Gastrocnemius medialis (tissue), 4 donors: ENCODE measurements at regions not wholly inside any gene's neighbourhood (a gene's known extent, or its start where the extent isn't known, plus 50 kb on each side); places are given as distances from the start of the nearest gene placed in this dataset.

Source experiments
- ATAC-seq, 2 donors: fragments of 150-250 bp; one replicate each; pipeline ENCODE4 v1.9.1; 2016
- DNase-seq, 2 donors: peaks; one replicate each; pipeline ENCODE4 v3.0.0-alpha.2; 2019
- H3K27ac ChIP-seq, 4 donors: fragments of 200-600 bp; sonication (generic); 1 replicate in 1 of 4; 2 replicates in 3 of 4; pipeline ENCODE4 v1.5.1; 2016 to 2018; ENCODE audit warnings: mild to moderate bottlenecking in 2 of 4, moderate library complexity in 1 of 4
- H3K27me3 ChIP-seq, 3 donors: fragments of 200-600 bp; sonication (generic) in 2 of 3; 1 replicate in 1 of 3; 2 replicates in 2 of 3; pipeline versions ENCODE4 v1.5.1 to v1.6.0; 2016 to 2019; ENCODE audit warnings: mild to moderate bottlenecking in 1 of 3, moderate library complexity in 1 of 3
- H3K36me3 ChIP-seq, 2 donors: fragments of 200-600 bp; sonication (generic) in 1 of 2; one replicate each; pipeline ENCODE4 v1.5.1; 2017 to 2018
- H3K4me1 ChIP-seq, 2 donors: fragments of 200-600 bp; sonication (generic) in 1 of 2; one replicate each; pipeline ENCODE4 v1.5.1; 2016 to 2017; ENCODE audit warnings: mild to moderate bottlenecking in 2 of 2
- H3K4me3 ChIP-seq, 4 donors: fragments of 200-600 bp; sonication (generic) in 3 of 4; 1 replicate in 1 of 4; 2 replicates in 3 of 4; pipeline ENCODE4 v1.5.1; 2016 to 2019; ENCODE audit warnings: mild to moderate bottlenecking in 2 of 4
- H3K9me3 ChIP-seq, 3 donors: fragments of 200-600 bp; sonication (generic) in 2 of 3; 1 replicate in 1 of 3; 2 replicates in 2 of 3; pipeline ENCODE4 v1.5.1; 2016 to 2019
- POLR2A ChIP-seq, 2 donors: fragments of 450-650 bp; IDR thresholded peaks; one replicate each; pipeline ENCODE4 v1.6.1; 2017; ENCODE audit warnings: antibody characterized with exemption in 2 of 2, mild to moderate bottlenecking in 2 of 2, moderate library complexity in 2 of 2
- in situ Hi-C, 4 donors: fragments of 200-750 bp; cut with MboI; loops; one replicate each; pipeline versions ENCODE4 v1.15.0 to v1.8.0; 2017; ENCODE audit warnings: low sequenced_read_pairs in 4 of 4
- intact Hi-C: fragments of 100-400 bp; cut with DNase I; formaldehyde crosslinking; loops from one replicate; pipeline ENCODE4 v1.15.1; 2023; ENCODE audit warnings: low total_unique reads
- TF ChIP-seq, protein P1 (sequence below), 5 experiments: fragments of 450-650 bp in 3 of 5; fragments of 200-600 bp in 2 of 5; sonication (generic) in 2 of 5; IDR thresholded peaks in 4 of 5; conservative IDR thresholded peaks in 1 of 5; 1 replicate in 4 of 5; 2 replicates in 1 of 5; pipeline ENCODE4 v1.5.1; 2016 to 2019; ENCODE audit warnings: antibody characterized with exemption in 5 of 5, mild to moderate bottlenecking in 3 of 5, moderate library complexity in 3 of 5

DNA sequence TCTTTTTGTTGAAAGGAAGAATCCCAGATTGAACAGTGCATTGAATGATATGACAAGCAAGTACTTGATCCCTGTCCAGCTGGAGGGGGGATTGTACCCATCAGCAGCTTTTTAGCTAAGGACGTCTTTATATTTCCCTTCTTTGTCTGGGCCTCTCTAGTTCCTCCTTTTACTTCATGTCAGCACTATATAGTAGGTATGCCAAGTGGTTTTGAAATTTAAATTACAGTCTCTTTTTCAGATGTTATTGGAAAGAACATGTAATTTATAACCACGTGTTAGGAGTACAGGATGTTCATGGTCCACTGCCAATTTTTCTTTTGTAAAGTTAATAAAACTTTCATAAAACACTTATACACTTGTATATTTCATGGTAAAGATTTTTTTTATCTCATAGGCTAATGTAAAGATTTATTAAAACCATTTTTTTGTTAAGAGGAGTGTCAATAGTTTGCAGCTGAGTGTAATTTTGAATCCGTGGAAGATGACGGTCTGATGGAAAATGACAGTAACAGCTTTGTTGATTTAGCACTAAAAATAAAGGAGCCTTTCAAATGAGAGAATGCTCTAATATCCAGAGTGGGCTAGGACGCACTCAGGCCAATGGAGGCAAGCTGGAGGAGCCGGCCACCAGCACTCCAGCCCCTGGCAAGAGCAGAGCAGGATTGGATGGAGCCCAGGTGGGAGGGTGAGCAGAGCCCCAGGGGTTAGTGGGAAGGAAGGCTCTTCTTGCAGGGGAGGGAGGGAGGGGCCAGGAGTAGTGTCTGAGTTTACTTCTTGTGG, 488.3 kb downstream of the INSC start:
- Histone ChIP-seq H3K4me1 (no peaks in the 10 kb centered on the region), H3K36me3 (no peaks in the 10 kb centered on the region), H3K27me3 (no peaks in the 10 kb centered on the region), H3K27ac (peak overlapping the region in 1 of 4 donors; percentile 48), H3K4me3 (no peak overlapping the region), H3K9me3 (no peaks in the 10 kb centered on the region)
- intact Hi-C loops (no loop called here), in situ Hi-C loops (no loop called here)
- DNase-seq (peak in 1 of 2 donors; percentile 13), ATAC-seq (no peak)
- TF ChIP-seq, protein P1, sequence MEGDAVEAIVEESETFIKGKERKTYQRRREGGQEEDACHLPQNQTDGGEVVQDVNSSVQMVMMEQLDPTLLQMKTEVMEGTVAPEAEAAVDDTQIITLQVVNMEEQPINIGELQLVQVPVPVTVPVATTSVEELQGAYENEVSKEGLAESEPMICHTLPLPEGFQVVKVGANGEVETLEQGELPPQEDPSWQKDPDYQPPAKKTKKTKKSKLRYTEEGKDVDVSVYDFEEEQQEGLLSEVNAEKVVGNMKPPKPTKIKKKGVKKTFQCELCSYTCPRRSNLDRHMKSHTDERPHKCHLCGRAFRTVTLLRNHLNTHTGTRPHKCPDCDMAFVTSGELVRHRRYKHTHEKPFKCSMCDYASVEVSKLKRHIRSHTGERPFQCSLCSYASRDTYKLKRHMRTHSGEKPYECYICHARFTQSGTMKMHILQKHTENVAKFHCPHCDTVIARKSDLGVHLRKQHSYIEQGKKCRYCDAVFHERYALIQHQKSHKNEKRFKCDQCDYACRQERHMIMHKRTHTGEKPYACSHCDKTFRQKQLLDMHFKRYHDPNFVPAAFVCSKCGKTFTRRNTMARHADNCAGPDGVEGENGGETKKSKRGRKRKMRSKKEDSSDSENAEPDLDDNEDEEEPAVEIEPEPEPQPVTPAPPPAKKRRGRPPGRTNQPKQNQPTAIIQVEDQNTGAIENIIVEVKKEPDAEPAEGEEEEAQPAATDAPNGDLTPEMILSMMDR (IDR thresholded peaks at IDR 0.05 in 4 of 5, conservative IDR thresholded peaks at IDR 0.05 in 1 of 5), result no peak
- no peak for TF ChIP-seq POLR2A (IDR thresholded peaks at IDR 0.05)

DNA sequence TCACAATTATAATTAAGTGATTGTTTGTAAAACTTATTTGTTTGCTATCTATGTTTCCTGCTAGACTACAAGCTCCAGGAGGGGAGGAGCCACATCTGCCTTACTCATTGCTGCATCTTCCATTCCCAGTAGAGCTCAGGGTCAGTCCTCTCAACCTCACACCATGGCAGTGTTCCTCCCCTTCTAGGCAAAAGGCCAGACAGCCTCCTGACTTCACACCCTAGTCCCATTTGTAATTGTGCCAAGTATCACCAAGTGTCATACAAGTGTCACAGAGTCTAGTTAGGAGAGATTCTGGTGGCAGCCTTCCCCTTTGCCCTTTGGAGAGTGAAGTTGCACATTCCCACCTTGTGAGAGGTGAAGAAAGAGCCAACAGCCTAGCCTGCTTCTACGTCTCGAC, 490.4 kb downstream of the INSC start:
- Histone ChIP-seq H3K4me3 (no peak overlapping the region), H3K36me3 (no peaks in the 10 kb centered on the region), H3K4me1 (no peaks in the 10 kb centered on the region), H3K27ac (no peak overlapping the region), H3K9me3 (no peaks in the 10 kb centered on the region), H3K27me3 (no peaks in the 10 kb centered on the region)
- ATAC-seq, result no peak
- intact Hi-C loops, result no loop called here
- TF ChIP-seq, protein P1 (IDR thresholded peaks at IDR 0.05 in 4 of 5, conservative IDR thresholded peaks at IDR 0.05 in 1 of 5), result no peak
- TF ChIP-seq POLR2A (IDR thresholded peaks at IDR 0.05), result no peak
- no peak for DNase-seq
- in situ Hi-C loops, result no loop called here

DNA sequence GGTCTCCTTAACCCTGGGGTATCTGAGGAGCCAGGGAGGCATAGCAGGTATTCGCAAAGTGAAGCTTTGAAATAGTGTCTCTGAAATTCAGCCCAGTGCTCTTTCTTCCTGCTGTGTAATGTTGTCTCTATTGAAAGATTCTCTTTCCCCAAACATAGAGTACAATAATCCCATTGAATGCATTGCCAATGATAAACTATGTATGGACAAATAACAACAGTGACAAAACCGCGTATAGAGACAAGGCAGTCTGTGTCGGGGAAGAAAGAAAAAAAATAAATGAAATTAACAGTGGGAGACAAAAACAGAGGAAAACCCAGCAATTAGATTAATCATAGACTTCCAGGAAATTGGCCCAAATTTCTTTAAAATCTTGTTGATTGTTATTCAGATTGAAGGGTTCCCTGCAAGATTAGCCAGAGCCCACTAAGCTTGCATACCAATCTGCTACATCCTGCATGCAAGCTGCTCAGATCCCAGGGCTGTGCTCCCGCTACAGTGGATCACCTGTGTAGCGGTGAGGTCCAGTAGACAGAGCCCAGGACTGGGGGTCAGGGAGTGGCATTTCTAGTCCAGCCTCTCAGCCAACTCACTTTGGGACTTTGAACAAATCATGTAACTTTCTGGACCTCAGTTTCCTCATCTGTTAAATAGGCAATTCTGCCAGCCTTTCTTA, 492.8 kb downstream of the INSC start:
- H3K27me3 ChIP-seq, result no peaks in the 10 kb centered on the region
- no peak overlapping the region for H3K4me3 ChIP-seq
- TF ChIP-seq, protein P1 (IDR thresholded peaks at IDR 0.05 in 4 of 5, conservative IDR thresholded peaks at IDR 0.05 in 1 of 5), result no peak
- no peak for TF ChIP-seq POLR2A (IDR thresholded peaks at IDR 0.05)
- no peak for DNase-seq
- H3K4me1 ChIP-seq, result no peaks in the 10 kb centered on the region
- no peak for ATAC-seq
- in situ Hi-C loops (no loop called here), intact Hi-C loops (no loop called here)
- H3K36me3 ChIP-seq, result no peaks in the 10 kb centered on the region
- H3K27ac ChIP-seq, result no peak overlapping the region
- no peaks in the 10 kb centered on the region for H3K9me3 ChIP-seq

DNA sequence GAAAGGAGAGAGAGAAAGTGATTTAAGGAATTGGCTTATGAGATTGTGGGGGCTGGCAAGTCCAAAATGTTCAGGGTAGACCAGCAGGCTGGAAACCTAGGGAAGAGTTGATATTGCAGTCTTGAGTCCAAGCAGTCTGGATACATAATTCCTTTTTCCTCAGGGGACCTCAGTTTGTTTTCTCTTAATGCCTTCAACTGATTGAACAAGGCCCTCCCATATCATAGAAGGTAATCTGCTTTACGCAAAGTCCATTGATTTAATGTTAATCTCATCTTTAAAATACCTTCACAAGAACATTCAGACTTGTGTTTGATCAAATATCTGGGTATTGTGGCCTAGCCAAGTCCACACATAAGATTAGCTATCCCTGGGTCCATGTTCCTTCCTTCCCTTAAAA, 494.7 kb downstream of the INSC start:
- intact Hi-C loops, result no loop called here
- no peaks in the 10 kb centered on the region for H3K36me3 ChIP-seq
- H3K9me3 ChIP-seq, result no peaks in the 10 kb centered on the region
- TF ChIP-seq, protein P1 (IDR thresholded peaks at IDR 0.05 in 4 of 5, conservative IDR thresholded peaks at IDR 0.05 in 1 of 5), result no peak
- no peak for TF ChIP-seq POLR2A (IDR thresholded peaks at IDR 0.05)
- no peaks in the 10 kb centered on the region for H3K27me3 ChIP-seq
- no peak overlapping the region for H3K4me3 ChIP-seq
- H3K27ac ChIP-seq, result no peak overlapping the region
- no peak for DNase-seq
- in situ Hi-C loops, result no loop called here
- peaks cover 10 to 11% of the 10 kb centered on the region in 2 donors for H3K4me1 ChIP-seq
- no peak for ATAC-seq
